T-helper 1 cell treated with Interleukin-12 subunit alpha and Interleukin-12 subunit beta and Interleukin-4 antibody, amounts not matched to agents 30 ng/mL and 1 ng/mL, for 36 hours (primary cell): ENCODE measurements at regions not wholly inside any gene's neighbourhood (a gene's known extent, or its start where the extent isn't known, plus 50 kb on each side); places are given as distances from the start of the nearest gene placed in this dataset.
"Not testable (repeated sequence)": the region's sequence is repeated elsewhere in the genome, so short reads cannot be mapped to it uniquely, and the experiment has no call there.

Source experiments
- intact Hi-C: fragments of 100-400 bp; cut with micrococcal nuclease; formaldehyde crosslinking; loops from one replicate; pipeline ENCODE4 v1.15.1; 2024

DNA sequence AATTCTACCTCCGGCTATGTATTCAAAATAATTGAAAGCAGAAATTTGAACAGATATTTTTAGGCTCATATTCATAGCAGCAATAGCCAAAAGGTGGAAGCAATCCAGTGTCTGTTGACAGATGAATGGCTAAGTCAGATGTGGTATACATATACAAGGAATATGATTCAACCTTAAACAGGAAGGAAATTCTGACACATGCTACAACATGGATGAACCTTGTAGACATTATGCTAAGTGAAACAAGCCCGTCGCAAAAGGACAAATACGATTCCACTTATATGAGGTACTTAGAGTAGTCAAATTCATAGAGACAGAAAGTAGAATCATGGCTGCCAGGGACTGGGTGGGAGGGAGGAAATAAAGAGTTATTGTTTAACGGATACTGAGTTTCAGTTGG is 331.6 kb downstream of the PCNX1 start:
- intact Hi-C loops = no loop called here

DNA sequence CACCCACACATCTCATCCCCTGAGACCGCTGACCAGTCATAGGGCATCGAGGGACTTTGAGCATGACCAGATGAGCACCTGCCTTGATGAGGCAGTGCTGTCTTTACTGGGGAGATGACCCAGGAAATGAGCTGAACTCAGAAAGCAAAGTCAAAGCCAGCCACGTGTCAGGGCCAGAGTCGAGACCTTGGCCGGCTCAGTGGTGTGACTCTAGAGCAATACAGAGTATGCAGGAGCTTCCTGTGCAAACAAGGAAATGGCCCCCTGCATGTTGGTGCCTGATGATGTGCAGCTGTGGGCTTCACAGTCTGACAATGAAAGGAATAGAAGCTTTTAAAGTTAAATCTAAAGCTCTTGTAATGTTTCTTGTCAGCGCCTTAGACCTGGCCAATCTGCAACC is 332.9 kb downstream of the PCNX1 start:
- intact Hi-C loops = no loop called here

DNA sequence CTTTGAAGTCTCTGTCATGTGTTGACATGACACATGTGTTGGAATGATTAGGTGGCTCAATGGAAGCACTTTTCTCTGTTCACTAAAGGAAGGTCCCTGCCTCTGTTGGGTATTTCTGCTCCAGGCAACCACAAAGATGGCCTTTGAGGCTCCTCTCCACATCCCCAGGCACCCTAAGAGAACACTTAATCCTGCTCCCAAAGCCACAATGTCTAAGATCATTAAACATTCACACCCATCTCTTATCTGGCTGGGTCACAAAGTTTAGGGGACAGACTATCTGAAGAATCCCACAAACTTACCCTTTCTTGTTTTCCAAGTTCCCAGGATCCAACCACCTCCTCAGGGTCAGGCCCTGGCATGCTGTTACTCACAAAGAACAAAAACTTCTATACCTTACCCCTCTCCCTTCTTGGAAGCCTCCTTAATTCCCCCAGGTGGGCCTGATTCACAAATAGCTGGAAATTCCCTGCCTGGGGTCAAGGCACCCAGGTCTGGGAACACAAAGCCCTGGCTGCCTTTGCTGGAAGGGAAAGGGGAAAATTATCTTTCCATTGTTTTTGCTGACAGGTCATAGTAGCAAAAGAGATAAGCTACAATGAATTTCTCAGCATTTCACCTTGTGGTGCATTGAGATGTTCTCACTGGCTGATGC is 333.7 kb downstream of the PCNX1 start:
- intact Hi-C loops = no loop called here

DNA sequence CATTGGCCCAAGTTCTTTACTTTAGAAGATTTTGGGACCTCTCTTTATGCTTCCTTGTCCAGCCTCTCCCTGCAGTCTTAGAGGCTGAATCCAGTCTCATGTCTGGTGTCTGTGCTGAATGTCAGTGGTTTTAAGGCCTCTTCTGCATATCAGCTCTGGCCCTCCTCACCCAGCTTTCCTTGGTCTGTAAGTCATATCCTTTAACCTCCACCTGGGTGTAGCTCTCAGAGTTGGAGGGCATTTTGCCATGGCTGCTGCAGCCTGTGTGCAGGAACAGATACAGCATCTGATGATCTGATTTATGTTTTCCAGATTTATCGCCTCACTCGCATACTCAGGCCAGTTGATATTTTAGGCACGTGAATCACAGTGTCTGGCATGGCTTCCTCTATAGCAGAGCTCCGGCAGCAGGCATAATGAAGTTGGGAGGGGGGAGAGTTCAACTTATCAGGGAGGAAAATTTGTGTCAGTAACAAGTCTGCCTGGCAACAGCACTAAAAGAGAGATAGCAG is 335.0 kb downstream of the PCNX1 start:
- intact Hi-C loops = no loop called here

DNA sequence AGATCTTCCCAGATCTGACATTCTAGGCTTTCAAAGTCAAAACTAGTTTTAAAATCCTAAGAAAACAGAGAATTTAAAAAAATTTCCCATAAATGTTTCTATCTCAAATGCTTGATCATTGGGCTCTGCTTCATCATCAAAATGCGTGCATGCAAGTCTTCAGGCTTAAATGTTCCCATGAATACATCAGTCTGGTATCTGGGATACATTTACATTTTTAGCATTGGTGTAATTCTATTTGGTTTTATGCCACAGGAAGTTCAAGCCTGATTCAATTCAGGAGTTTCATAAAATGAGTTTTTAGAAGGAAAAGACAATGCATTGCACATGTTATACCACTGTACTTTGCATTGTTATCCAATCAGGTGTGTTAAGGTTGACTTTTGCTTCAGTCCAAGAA is 336.4 kb downstream of the PCNX1 start:
- intact Hi-C loops = no loop called here

DNA sequence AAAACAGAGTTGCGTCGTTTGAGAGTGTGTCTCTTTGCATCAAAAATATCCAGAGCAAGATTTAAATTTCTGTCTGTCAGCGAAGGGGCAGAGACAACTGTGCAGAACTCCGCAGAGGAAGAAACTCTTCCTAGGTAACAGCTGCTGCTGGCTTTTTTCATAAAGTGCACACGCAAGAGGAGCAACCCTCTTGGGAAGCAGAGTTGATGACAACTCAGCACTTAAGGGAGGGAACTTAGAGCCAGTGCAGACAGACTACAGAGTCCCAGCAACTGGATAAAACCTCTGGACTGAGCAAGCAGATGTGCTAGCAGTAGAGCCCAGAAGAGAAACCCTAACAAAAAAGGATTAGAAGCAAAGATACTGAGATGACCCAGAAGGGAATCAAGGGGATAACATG is 337.1 kb downstream of the PCNX1 start:
- intact Hi-C loops = no loop called here

DNA sequence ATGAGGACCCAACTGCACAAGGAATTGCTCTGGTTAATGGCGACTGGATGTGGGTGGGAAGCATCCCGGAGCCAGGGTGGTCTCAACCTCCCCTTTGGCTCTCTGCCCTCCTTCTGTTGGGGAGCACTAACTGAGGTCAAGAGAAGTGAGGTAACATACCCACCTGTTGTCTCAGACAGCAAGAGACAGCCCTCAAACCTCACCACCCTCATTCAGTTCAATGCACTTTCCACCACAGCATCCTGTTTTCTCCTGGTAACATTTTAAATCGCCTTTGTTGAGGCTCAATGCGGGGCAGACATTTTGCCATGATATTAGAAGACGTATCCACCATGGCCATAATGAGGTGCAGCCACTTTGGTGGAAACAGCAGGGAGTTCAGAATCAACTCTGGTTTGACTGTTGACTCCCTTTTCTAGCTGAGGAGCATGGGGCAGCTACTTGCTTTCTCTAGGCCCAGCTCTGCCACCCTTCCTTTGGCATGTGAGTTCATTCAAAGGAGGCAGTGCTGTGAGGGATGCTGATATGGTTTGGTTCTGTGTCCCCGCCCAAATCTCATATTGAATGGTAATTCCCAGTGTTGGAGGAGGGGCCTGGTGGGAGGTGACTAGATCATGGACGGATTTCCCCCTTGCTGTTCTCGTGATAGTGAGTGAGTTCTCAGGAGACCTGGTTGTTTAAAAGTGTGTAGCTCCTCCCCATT is 338.6 kb downstream of the PCNX1 start:
- intact Hi-C loops = loop anchor here (1.0 to 2.0 kb wide), 3 partner anchors 21 to 103 kb away; no protein-coding TSS in a partner anchor

DNA sequence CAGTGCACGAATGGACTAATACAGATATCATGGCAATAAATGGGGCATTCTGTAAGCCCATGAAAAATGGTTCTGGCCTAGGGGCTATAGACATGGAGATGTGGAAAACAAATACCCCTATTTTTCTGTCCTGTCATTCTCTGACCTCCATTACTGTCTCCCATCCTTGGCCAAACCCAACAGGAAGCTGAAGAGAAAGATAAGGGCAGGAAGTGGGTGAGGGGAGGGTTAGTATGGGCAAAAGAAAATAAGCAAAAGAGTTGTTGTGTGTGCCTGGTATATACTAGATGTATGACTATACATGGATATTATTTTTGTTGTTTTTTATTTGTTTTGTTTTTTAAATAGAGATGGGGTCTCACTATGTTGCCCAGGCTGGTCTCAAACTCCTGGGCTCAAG is 339.3 kb downstream of the PCNX1 start:
- intact Hi-C loops = loop anchor here (1.0 to 2.0 kb wide), 2 partner anchors 75 to 104 kb away; no protein-coding TSS in a partner anchor

DNA sequence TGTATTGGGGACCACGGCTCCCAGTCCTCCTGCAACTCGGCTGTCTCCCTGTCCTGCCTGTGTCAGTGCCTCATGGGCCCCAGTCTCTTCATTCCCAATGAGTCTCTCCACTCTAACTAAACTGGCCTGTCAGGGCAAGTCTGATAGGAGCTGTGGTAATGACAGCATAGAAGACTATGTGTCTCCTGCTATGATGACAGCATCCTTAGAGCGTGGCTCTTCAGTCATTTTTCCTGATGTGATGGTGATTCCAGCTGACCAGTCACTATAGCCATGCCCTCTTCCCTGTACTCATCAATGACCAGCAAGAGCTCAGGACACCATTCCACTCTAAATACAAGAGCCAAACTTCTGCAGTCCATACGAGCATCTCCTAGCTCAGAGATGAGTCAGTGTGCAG is 339.8 kb downstream of the PCNX1 start:
- intact Hi-C loops = loop anchor here (2.0 kb wide), 1 partner anchor 104 kb away; no protein-coding TSS in a partner anchor

DNA sequence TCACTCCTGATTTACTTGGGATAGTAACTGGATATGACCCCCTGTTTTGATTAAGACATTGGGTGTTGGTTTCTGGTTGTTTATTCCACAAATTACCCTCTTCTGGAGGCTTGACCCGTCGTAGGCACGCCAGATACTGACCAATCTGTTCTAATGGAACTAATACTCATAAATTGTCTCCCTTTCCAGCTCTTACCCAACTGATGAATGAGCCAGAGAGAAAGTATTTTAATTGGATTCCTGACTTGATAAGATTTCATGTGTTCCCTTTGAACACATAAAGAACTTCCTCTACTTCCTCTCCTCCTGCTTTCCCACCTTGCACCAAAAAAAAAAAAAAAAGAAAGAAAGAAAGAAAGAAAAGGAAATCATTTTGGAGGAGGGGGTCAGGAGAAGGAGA is 340.9 kb downstream of the PCNX1 start:
- intact Hi-C loops = no loop called here

DNA sequence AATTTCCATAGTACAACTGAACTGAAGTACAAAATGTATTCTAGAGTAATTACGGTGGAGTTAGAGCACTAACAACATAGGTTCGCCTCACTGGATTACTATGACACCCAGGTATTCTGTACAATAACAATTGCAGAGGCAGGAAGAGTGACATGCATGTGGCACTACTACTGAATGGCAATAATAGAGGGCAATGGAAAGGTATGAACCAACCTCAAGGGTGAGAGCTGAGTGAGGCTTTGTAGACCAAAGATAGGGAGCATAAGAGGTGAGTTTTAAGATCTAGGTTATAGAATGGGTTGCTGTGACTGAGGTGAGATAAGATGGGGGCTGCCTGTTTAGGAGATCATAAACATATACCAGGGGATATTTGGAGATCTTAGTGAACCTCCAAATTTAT is 343.1 kb downstream of the PCNX1 start:
- intact Hi-C loops = no loop called here

DNA sequence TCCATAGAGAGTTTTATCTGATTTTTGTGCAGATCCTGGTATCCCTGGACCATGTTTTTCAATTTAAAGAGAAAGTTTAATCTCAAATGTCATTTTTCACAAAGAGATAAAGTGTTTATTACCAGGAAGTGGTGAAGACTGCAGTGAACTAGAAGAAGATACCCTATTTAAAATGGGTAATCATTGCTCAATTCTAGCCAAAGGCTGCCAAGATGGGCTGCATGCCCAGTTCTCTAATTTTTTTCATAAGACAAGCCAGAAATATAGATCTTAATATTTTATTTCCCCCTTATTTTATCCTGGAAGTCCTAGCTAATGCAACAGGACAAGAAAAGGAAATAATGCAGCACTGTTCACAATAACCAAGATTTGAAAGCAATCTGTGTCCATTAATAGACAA is 343.5 kb downstream of the PCNX1 start:
- intact Hi-C loops = no loop called here

DNA sequence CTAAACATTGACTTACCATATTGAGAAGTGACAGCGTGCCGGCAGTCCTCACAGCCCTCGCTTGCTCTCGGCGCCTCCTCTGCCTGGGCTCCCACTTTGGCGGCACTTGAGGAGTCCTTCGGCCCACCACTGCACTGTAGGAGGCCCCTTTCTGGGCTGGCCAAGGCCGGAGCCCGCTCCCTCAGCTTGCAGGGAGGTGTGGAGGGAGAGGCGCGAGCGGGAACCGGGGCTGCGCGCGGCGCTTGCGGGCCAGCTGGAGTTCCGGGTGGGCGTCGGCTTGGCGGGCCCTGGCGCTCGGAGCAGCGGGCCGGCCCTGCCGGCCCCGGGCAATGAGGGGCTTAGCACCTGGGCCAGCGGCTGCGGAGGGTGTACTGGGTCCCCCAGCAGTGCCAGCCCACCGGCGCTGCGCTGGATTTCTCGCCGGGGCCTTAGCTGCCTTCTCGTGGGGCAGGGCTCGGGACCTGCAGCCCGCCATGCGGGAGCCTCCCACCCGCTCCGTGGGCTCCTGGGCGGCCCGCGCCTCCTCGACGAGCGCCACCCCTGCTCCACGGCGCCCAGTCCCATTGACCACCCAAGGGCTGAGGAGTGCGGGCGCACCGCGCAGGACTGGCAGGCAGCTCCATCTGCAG is 346.9 kb downstream of the PCNX1 start:
- intact Hi-C loops = not testable (repeated sequence)

DNA sequence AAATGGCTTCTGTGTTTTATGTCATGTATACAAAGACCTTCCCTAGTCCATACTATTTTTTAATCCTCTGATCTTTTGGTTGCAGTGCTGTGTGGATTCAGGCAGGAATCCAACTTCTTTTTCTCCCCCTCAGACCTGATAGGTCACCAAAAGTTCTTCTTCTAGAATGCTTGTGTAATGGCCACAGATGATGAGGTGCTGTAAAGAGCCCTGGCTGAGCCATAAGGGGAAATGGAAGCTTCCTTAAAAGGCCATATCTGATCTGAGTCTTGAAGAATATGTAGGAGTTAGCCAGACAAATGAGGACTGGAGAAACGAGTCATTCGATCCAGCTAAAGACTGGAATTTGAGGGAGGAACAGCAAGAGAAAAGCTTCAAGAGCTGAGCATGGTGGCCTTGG is 353.9 kb downstream of the PCNX1 start:
- intact Hi-C loops = no loop called here

DNA sequence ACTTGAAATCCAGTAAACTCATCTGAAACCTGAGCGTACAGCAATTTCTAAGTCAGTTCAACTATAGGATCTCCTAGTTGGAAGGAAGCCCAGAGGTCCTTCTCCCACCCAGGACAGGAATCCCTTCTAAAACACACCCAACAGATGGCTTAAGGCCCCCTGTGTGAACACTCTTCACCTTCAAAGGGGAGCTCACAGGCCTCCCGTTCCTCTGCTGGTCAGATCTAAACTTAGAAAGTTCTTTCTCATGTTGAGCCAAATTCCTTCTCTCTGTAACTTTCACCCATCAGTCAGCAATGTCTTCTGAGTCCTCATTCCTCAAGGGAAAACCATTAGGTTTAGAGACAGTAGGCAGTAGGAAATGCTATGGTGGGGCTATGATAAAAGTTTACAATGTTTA is 355.2 kb downstream of the PCNX1 start:
- intact Hi-C loops = no loop called here

DNA sequence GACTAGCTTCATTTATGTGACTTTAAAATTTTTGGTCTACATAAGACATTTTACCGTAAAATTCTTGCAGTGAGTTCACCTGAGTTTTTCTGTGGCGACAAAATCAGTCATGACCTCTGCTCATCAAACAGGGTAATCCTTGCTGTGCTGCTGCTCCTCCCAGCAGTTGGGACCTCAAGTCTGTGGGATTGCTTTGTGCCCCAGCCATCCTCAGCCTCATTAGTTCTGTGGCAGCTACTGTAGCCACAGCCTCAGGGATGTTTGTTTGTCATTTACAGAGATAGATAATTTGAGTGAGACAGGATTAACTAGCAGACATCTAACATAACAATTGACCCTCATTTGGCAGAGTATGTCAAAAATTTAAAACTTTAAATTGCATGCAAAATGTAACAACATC is 357.0 kb downstream of the PCNX1 start:
- intact Hi-C loops = no loop called here

DNA sequence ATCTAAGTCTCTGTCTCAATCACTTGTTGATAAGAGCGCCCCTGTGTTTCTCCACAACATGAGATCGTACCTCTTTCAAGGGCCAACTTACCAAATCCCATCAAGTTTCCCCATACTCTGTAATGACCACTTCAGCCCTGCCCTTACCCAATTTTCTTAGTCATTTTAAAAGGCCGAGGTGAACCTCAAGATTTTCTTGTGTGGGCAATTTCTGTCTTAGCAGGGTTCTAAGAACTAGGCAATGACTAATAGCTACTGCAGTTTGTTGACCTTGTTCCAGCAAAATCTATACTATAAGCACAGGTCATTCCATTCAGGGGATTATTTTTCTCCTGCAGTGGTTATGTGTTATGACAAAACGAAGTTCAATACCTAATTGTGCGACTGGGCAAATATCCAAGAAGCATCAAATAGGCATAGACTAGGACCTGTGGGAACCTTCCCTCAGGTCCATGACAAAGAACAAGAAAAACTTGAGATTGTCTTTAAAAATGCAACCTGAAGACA is 359.8 kb downstream of the PCNX1 start:
- intact Hi-C loops = loop anchor here (1.0 kb wide), 3 partner anchors 22 to 125 kb away; partner anchors contain the start of gene SIPA1L1

DNA sequence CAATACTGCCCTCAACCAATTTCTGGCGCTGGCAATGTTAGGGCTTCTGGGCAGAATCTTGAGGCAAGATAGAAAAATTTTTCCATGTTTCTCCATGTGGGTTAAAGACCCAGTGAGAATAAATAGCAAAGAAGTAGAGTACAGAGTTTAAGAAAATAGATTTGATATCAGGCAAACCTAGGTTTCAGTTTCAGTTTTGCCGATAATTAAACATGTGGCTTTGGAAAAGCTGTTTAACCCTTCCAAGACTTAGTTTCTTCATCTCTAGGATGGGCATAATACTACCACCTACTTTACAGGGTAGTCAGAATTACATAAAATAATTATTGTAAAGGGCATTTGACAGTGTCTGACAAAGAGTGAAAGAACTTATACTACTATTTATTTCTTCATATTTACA is 360.4 kb downstream of the PCNX1 start:
- intact Hi-C loops = loop anchor here (1.0 kb wide), 3 partner anchors 22 to 125 kb away; partner anchors contain the start of gene SIPA1L1

DNA sequence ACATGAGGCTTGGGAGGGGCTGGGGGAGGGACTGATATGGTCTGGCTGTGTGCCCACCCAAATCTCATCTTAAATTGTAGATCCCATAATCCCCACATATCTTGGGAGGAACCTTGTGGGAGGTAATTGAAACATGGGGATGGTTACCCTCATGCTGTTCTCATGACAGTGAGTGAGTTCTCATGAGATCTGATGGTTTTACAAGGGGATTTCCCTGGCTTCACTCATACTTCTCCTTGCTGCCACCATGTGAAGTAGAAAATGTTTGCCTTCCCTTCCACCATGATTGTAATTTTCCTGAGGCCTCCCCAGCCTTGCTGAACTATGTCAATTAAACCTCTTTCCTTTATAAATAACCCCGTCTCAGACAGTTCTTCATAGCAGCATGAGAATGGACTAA is 362.9 kb downstream of the PCNX1 start:
- intact Hi-C loops = no loop called here

DNA sequence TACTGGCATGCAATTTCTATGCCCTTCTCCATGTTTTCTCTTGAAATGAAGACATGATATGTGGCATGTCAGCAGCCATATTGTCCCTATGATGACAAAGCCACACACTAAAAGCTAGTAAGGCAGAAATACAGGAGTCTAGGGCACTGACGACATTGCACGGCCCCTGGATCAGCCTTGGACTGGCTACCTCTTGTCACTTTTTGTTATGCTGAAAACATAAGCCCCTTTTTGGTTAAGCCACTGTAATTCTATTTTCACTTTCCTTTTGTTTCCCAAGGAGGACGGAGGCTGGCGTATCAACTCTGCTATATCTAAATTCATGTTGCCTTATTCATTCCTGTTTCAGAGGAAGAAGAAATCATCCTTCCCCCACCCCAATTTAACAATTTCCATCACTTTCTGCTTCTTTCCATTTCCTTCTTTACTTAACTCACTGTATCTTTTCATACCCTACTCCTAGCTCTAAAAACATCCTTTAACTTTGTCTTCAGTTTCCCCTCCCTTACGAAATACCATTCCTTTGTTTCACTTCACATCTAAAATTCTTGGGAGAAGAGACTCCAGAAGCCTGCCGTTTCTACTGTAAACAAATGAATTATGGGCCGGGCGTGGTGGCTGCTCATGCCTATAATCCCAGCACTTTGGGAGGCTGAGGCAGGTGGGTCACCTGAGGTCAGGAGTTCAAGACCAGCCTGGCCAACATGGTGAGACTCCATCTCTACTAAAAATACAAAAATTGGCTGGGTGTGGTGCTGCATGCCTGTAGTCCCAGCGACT is 364.1 kb downstream of the PCNX1 start:
- intact Hi-C loops = no loop called here

DNA sequence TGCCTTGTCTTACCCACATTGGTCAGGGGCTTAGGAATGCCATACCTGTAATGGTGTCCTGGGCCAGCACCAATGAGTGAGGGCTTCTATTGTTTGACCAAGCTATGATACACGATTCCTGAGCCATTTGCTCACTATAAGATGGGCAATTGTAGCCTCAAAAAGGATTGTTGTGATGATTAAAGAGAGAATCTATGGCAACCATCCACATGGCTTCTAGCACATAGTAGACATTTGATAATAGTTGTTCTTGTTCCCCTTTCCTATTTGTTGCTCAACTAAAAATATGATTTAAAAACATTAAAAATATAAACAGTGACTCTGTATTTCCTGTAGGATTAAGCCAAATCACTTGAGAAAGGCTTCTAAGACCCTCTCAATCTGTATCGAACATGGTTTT is 366.1 kb downstream of the PCNX1 start:
- intact Hi-C loops = no loop called here
